ENCODE measurements at regions not wholly inside any gene's neighbourhood (a gene's known extent, or its start where the extent isn't known, plus 50 kb on each side); places are given as distances from the start of the nearest gene placed in this dataset.
"Not testable (repeated sequence)": the region's sequence is repeated elsewhere in the genome, so short reads cannot be mapped to it uniquely, and the experiment has no call there.

DNA sequence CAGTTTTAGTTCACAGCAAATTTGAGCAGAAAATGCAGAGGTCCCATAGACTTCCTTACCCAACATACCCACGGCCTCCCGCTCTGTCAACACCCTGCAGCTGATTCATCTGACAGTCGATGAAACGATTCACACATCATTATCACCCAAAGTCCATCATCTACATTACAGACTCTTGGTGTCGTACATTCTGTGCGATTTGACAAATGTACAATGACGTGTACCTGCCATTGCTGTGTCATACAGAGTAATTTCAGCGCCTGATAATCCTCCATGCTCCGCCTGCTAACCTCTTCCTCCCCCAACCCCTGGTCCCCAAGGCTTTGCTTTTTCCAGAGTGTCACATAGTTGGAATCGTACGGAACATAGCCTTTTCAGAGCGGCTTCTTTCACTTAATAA is 94.7 kb upstream of the SLC25A33 start:
- DNase-seq (ENCODE audit: low spot score in 2 of 2) = no peak
- Histone ChIP-seq H3K4me1 (peaks cover 0 to 51% (median 23%) of the 10 kb centered on the region in 4 donors), H3K9me3 (no peaks in the 10 kb centered on the region), H3K36me3 (no peaks in the 10 kb centered on the region), H3K4me3 (no peak overlapping the region), H3K27ac (peak overlapping the region in 1 of 4 donors; percentile 60), H3K27me3 (no peaks in the 10 kb centered on the region)
- TF ChIP-seq EP300 (IDR thresholded peaks at IDR 0.05) = no peak
- TF ChIP-seq POLR2A (IDR thresholded peaks at IDR 0.05) = no peak
- TF ChIP-seq, protein P1, sequence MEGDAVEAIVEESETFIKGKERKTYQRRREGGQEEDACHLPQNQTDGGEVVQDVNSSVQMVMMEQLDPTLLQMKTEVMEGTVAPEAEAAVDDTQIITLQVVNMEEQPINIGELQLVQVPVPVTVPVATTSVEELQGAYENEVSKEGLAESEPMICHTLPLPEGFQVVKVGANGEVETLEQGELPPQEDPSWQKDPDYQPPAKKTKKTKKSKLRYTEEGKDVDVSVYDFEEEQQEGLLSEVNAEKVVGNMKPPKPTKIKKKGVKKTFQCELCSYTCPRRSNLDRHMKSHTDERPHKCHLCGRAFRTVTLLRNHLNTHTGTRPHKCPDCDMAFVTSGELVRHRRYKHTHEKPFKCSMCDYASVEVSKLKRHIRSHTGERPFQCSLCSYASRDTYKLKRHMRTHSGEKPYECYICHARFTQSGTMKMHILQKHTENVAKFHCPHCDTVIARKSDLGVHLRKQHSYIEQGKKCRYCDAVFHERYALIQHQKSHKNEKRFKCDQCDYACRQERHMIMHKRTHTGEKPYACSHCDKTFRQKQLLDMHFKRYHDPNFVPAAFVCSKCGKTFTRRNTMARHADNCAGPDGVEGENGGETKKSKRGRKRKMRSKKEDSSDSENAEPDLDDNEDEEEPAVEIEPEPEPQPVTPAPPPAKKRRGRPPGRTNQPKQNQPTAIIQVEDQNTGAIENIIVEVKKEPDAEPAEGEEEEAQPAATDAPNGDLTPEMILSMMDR (IDR thresholded peaks at IDR 0.05) = no peak
- WGBS, 2 donors = 91 to 93% methylated on average over 12 of the region's 12 CpGs

DNA sequence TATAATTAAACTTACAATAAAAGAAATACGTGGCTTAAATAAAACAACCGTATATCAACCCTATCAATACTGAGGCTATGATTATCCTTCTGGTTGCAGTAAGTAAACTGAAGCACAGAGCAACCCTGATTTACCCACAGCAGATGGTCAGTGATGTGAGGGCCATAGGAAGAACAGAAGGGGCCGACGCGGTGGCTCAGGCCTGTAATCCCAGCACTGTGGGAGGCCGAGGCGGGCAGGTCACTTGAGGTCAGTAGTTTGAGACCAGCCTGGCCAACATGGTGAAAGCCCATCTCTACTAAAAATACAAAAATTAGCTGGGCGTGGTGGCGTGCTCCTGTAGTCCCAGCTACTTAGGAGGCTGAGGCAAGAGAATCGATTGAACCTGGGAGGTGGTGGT is 94.2 kb upstream of the SLC25A33 start:
- H3K36me3 ChIP-seq; H3K27ac ChIP-seq; H3K27me3 ChIP-seq; DNase-seq (ENCODE audit: low spot score in 2 of 2); H3K4me3 ChIP-seq; H3K9me3 ChIP-seq: not testable (repeated sequence)
- H3K4me1 ChIP-seq = peaks cover 0 to 50% (median 23%) of the 10 kb centered on the region in 4 donors
- WGBS, 2 donors = 92% methylated on average over 10 of the region's 10 CpGs

DNA sequence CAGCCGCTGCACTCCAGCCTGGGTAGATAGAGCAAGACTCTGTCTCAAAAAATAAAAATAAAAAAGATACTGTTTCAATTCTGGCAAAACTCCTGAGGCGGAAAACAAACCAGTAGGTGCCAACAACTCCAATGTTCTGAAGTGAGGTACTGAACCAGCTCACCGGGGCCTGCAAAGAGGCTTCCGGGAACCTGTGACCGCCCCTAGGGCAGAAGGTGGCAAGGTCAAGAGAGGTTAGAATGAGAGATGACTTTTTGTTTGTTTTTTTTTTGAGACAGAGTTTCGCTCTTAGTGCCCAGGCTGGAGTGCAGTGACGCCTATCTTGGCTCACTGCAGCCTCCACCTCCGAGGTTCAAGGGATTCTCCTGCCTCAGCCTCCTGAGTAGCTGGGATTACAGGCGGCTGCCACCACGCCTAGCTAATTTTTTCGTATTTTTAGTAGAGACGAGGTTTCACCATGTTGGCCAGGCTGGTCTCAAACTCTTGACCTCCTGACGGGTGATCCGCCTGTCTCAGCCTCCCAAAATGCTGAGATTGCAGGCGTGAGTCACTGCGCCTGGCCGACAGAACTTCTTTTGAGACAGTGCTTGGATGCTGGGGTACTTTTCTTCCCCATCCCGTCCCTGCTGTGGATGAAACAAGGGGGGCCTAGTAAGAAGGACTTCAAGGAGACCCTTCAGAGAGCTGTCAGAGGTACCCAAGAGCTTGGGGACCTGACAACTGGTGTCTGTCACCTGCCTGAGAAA is 91.9 kb upstream of the SLC25A33 start:
- Histone ChIP-seq H3K4me1 (peaks cover 0 to 32% (median 9%) of the 10 kb centered on the region in 4 donors), H3K9me3 (no peaks in the 10 kb centered on the region), H3K4me3 (no peak overlapping the region), H3K27ac (no peak overlapping the region), H3K36me3 (no peaks in the 10 kb centered on the region), H3K27me3 (no peaks in the 10 kb centered on the region)
- TF ChIP-seq EP300 (IDR thresholded peaks at IDR 0.05) (no peak), POLR2A (IDR thresholded peaks at IDR 0.05) (no peak)
- TF ChIP-seq, protein P1 (IDR thresholded peaks at IDR 0.05) = no peak
- DNase-seq (ENCODE audit: low spot score in 2 of 2) = no peak
- WGBS, 2 donors = 84 to 91% methylated on average over 18 of the region's 18 CpGs

DNA sequence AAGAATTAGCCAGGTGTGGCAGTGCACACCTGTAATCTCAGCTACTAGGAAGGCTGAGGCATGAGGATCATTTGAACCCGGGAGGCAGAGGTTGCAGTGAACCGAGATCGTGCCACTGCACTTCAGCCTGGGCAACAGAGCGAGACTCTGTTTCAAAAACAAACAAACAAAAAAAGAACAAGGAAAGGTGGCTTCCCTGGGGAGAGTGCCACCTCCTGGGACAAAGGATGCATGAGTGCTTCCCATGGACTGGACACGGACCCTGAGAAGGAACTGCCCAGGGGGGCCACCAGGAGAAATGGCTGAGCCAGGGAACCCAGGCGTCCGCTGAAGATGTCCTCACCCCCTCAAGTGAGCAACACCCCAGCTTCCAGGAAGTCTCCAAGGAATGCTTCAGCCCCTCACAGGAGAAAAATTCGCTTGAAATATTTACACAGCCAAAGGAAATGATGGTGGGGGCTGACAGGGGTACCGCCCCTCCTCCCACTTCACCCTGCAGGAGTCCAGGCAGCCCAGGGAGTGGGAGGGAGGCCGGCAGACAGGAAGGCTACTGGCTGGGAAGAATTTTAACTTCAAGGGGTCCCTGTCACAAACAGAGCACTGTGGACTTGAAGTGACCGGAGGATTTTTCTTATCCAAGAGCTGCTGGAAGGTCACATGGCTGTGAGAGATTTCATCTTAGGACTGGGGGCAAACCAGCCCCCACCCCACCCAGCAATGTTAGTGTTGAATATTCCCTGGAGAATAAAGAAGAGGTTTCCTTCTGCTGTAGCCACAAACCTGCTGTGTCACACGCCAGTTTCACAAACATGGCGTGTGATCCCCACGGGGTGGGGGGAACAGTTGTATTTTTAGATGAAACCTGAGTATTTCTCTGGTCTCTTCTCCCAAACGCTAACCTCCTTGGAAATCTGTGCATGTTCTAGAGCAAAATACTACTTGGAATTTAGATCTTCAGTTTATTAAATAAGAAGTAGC is 90.8 kb upstream of the SLC25A33 start:
- no peak for DNase-seq (ENCODE audit: low spot score in 2 of 2)
- Histone ChIP-seq H3K36me3 (no peaks in the 10 kb centered on the region), H3K9me3 (no peaks in the 10 kb centered on the region), H3K27ac (no peak overlapping the region), H3K4me1 (peaks cover 0 to 29% (median 8%) of the 10 kb centered on the region in 4 donors), H3K4me3 (no peak overlapping the region), H3K27me3 (no peaks in the 10 kb centered on the region)
- WGBS, 2 donors = 52% methylated on average over 15 of the region's 15 CpGs
- TF ChIP-seq, protein P1 (IDR thresholded peaks at IDR 0.05) = no peak
- TF ChIP-seq EP300 (IDR thresholded peaks at IDR 0.05) (no peak), POLR2A (IDR thresholded peaks at IDR 0.05) (no peak)

DNA sequence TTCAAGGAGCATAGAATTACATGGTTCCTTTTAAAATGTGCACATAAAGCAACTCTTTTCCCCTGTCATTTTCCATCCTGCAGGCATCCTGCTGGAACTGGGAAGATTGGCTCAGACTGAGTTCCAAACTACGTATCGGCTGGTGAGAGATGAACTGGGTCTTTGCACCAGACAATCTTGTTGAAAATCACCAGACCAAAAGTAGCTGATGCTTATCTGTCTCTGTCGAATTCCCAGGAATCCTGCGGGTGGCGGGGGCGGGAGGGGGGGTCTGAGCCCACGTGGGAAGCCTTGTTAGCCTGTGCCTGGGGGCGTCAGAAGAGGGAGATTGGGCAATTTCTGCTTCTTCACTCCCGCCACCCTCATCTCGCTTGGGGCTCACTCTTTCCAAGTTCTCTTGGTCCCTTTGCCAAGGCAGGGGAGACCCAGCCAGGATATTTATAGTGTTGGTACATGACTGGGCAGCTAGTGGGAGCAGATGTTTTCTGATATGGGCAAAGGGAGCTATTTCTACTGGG is 90.1 kb upstream of the SLC25A33 start:
- Histone ChIP-seq H3K27ac (no peak overlapping the region), H3K36me3 (no peaks in the 10 kb centered on the region), H3K4me3 (no peak overlapping the region), H3K4me1 (peaks cover 0 to 30% (median 12%) of the 10 kb centered on the region in 4 donors), H3K27me3 (no peaks in the 10 kb centered on the region), H3K9me3 (no peaks in the 10 kb centered on the region)
- 31 to 42% methylated on average over 6 to 10 of the region's 10 CpGs for WGBS, 2 donors
- no peak for TF ChIP-seq EP300 (IDR thresholded peaks at IDR 0.05)
- TF ChIP-seq POLR2A (IDR thresholded peaks at IDR 0.05) = no peak
- TF ChIP-seq, protein P1 (IDR thresholded peaks at IDR 0.05) = no peak
- no peak for DNase-seq (ENCODE audit: low spot score in 2 of 2)

Measured in tibial nerve (tissue), 4 donors.